Loucy (cell line): ENCODE measurements at regions not wholly inside any gene's neighbourhood (a gene's known extent, or its start where the extent isn't known, plus 50 kb on each side); places are given as distances from the start of the nearest gene placed in this dataset.

ENCODE experiments used
- CTCF ChIP-seq: fragments of 200-600 bp; sonication (generic); conservative IDR thresholded peaks from 2 replicates; pipeline ENCODE4 v1.5.1; 2014; ENCODE audit warnings: mild to moderate bottlenecking, antibody characterized with exemption, low read length
- EZH2phosphoT487 ChIP-seq: fragments of 200-600 bp; IDR thresholded peaks from 2 replicates; pipeline ENCODE4 v1.6.1; 2018; ENCODE audit warnings: antibody characterized with exemption, mild to moderate bottlenecking, moderate library complexity, borderline replicate concordance

- TF ChIP-seq CTCF (no peak), EZH2phosphoT487 (no peak)
Measured at GRCh38 chr6:139588734-139589593, 214.5 kb upstream of the CITED2 start.
